NT2/D1 (cell line): ENCODE measurements at regions not wholly inside any gene's neighbourhood (a gene's known extent, or its start where the extent isn't known, plus 50 kb on each side); places are given as distances from the start of the nearest gene placed in this dataset.

Experiments
- SUZ12 ChIP-seq: IDR thresholded peaks from 2 replicates; pipeline ENCODE4 v1.6.1; 2011; ENCODE audit not compliant: insufficient read length, insufficient read depth; ENCODE audit errors: extremely low read depth
- YY1 ChIP-seq: IDR thresholded peaks from 2 replicates; pipeline ENCODE4 v1.6.1; 2011; ENCODE audit not compliant: insufficient read length, insufficient read depth
- ZNF274 ChIP-seq: IDR thresholded peaks from 2 replicates; pipeline ENCODE4 v1.6.1; 2011; ENCODE audit warnings: mild to moderate bottlenecking, low read depth, low read length

DNA sequence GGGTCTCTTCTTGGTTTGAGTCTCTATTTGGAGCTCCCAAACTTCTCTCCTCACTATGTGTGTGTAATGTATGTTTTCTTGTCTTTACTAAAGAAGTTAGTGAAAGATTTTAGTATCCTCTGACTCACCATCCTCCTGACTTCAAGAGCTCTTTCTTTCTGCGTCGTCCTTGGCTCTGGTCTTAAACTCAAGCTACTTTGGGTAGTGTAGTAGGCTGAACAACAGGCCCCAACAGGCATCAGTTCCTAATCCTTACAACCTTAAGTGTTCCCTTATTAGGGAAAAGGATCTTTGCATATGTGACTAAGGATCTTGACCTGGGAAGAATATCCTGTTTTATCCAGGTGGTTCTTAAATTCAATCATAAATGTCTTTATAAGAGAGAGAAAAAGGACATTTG lies 810.2 kb downstream of the MAFB start:
- no peak for TF ChIP-seq ZNF274
- no peak for TF ChIP-seq YY1
- TF ChIP-seq SUZ12: no peak
